ENCODE measurements at regions not wholly inside any gene's neighbourhood (a gene's known extent, or its start where the extent isn't known, plus 50 kb on each side); places are given as distances from the start of the nearest gene placed in this dataset.

- TF ChIP-seq CTCF (IDR thresholded peaks at IDR 0.05) = no peak
- TF ChIP-seq POLR2A (IDR thresholded peaks at IDR 0.05) = no peak
Measured at GRCh38 chr5:77156379-77156778, 54.1 kb upstream of the PDE8B start.

All from testis (tissue), 2 donors.